HepG2 (cell line): ENCODE measurements at regions not wholly inside any gene's neighbourhood (a gene's known extent, or its start where the extent isn't known, plus 50 kb on each side); places are given as distances from the start of the nearest gene placed in this dataset.

Source experiments
- ATAC-seq: fragments of 200-7000 bp; cut with Tn5 transposase; 3 replicates; pipeline ENCODE4 v1.9.1; 2020; ENCODE audit warnings: mild to moderate bottlenecking, moderate library complexity
- BruUV-seq: library from RNA; stranded (reverse); fragments of 400-500 nt; replicated peaks from 2 replicates; lab custom pipeline; 2021; lab: Mats Ljungman, UMichigan
- CTCF ChIA-PET: fragments of 300-600 bp; formaldehyde crosslinking; extraction: SDS; loops from one replicate; lab custom pipeline; 2021; ENCODE audit warnings: low total read pairs, inconsistent platforms, low intra/inter-chr PET ratio; lab: Yijun Ruan, JAX
- POLR2A ChIA-PET: fragments of 350-600 bp; sonication (Branson Sonifier 250); formaldehyde crosslinking; loops from one replicate; lab custom pipeline; 2020; ENCODE audit warnings: antibody characterized with exemption, inconsistent platforms; lab: Yijun Ruan, JAX
- DNase-seq: peaks from one replicate; pipeline ENCODE4 v3.0.0-alpha.2; 2015; ENCODE audit warnings: low spot score
- FAIRE-seq: peaks from 3 replicates; lab custom pipeline; 2011; peaks lifted over from hg19 to GRCh38; lab: Jason Lieb, UNC
- H2AFZ ChIP-seq: one replicate; pipeline ENCODE4 v1.6.1; 2011; ENCODE audit warnings: low read length, inconsistent platforms
- H3K27ac ChIP-seq: fragments of 300-600 bp; 3 replicates; pipeline ENCODE4 v1.8.0; 2011; ENCODE audit warnings: mixed run types, mild to moderate bottlenecking, mixed read lengths, low read length, inconsistent platforms; ENCODE audit not compliant: insufficient read depth; ENCODE audit errors: extremely low read length
- H3K27me3 ChIP-seq, 2 experiments: fragments of 200-600 bp in 1 of 2; 2 replicates in 1 of 2; 3 replicates in 1 of 2; pipeline versions ENCODE4 v1.6.0 to v1.8.0; 2011; ENCODE audit warnings: low read length in 2 of 2, mild to moderate bottlenecking in 2 of 2, moderate library complexity in 2 of 2, inconsistent platforms in 1 of 2; ENCODE audit not compliant: insufficient read depth in 2 of 2, control insufficient read depth in 1 of 2
- H3K36me3 ChIP-seq, 2 experiments: fragments of 200-600 bp in 1 of 2; replicated peaks in 1 of 2; 2 replicates in 1 of 2; 3 replicates in 1 of 2; pipeline versions ENCODE4 v1.5.1 to v1.8.0; 2011; ENCODE audit warnings: low read length in 2 of 2, inconsistent platforms in 1 of 2; ENCODE audit not compliant: insufficient read depth in 2 of 2, control insufficient read depth in 1 of 2
- H3K4me1 ChIP-seq: 2 replicates; pipeline ENCODE4 v1.5.1; 2012; ENCODE audit warnings: low read length, inconsistent platforms; ENCODE audit not compliant: insufficient read depth
- H3K4me2 ChIP-seq: 2 replicates; pipeline ENCODE4 v1.6.0; 2011; ENCODE audit warnings: low read depth, low read length, inconsistent platforms
- H3K4me3 ChIP-seq, 3 experiments: fragments of 200-600 bp in 1 of 3; sonication (generic), shearing (Covaris generic) in 1 of 3; replicated peaks in 1 of 3; 2 replicates each; pipeline ENCODE4 v1.5.1; 2011 to 2016; ENCODE audit warnings: low read length in 3 of 3, inconsistent platforms in 2 of 3, low read depth in 2 of 3, mild to moderate bottlenecking in 2 of 3, control low read depth in 1 of 3, mixed read lengths in 1 of 3; ENCODE audit not compliant: insufficient read depth in 1 of 3
- H3K79me2 ChIP-seq: one replicate; pipeline ENCODE4 v1.6.1; 2011; ENCODE audit warnings: low read length, inconsistent platforms; ENCODE audit not compliant: insufficient read depth
- H3K9ac ChIP-seq: 2 replicates; pipeline ENCODE4 v1.6.0; 2011; ENCODE audit warnings: mild to moderate bottlenecking, low read depth, low read length, inconsistent platforms; ENCODE audit not compliant: insufficient read depth
- H3K9me3 ChIP-seq: 2 replicates; pipeline ENCODE4 v1.5.1; 2012; ENCODE audit warnings: mild to moderate bottlenecking, low read length
- H4K20me1 ChIP-seq: 2 replicates; pipeline ENCODE4 v1.6.0; 2011; ENCODE audit warnings: inconsistent platforms, mild to moderate bottlenecking, low read length, moderate library complexity; ENCODE audit not compliant: insufficient read depth
- NFAT5 ChIP-seq: sonication (generic); formaldehyde crosslinking; IDR thresholded peaks from 2 replicates; pipeline ENCODE4 v1.4.0; 2020; ENCODE audit warnings: missing genetic modification reagents
- PHF8 ChIP-seq: sonication (generic); formaldehyde crosslinking; IDR thresholded peaks from 2 replicates; pipeline ENCODE4 v1.5.0; 2020; ENCODE audit warnings: missing genetic modification reagents
- PLRG1 ChIP-seq: fragments of 450-650 bp; conservative IDR thresholded peaks from 2 replicates; pipeline ENCODE4 v1.6.1; 2016
- RNF2 ChIP-seq: fragments of 450-650 bp; conservative IDR thresholded peaks from 2 replicates; pipeline ENCODE4 v1.6.1; 2016; ENCODE audit warnings: low read depth
- RXRA ChIP-seq: sonication (generic); formaldehyde crosslinking; IDR thresholded peaks from 2 replicates; pipeline ENCODE4 v1.5.1; 2020; ENCODE audit warnings: missing genetic modification reagents
- ZBTB40 ChIP-seq, 2 experiments: fragments of 450-650 bp in 1 of 2; sonication (generic) in 1 of 2; formaldehyde crosslinking in 1 of 2; IDR thresholded peaks; 2 replicates each; pipeline versions ENCODE4 v1.6.1 to v1.8.0; 2016 to 2022; ENCODE audit warnings: antibody characterized with exemption in 1 of 2, mild to moderate bottlenecking in 1 of 2, missing genetic modification reagents in 1 of 2
- ZNF724P ChIP-seq: sonication (generic); formaldehyde crosslinking; IDR thresholded peaks from 2 replicates; pipeline ENCODE4 v1.8.0; 2022; ENCODE audit warnings: missing genetic modification reagents, borderline replicate concordance
- WGBS: methylation state at CpG from one replicate; pipeline ENCODE4 v1.1.6; 2017; ENCODE audit warnings: low lambda C conversion rate; 5-methylcytosine and 5-hydroxymethylcytosine counted together
- in situ Hi-C: cut with HindIII; loops from 2 replicates; pipeline ENCODE4 v1.10.0; 2017; ENCODE audit warnings: low pct_unique_long_range_greater_than_20kb; ENCODE audit not compliant: extremely low pct_ligation_motif_present
- intact Hi-C: fragments of 100-400 bp; cut with micrococcal nuclease; formaldehyde crosslinking; loops from one replicate; pipeline ENCODE4 v1.10.0; 2022; ENCODE audit not compliant: unreplicated experiment
- TF ChIP-seq, protein P1 (sequence below): sonication (generic); formaldehyde crosslinking; IDR thresholded peaks from 2 replicates; pipeline ENCODE4 v1.8.1; 2023; ENCODE audit warnings: mild to moderate bottlenecking, inconsistent platforms, moderate library complexity, missing genetic modification reagents, borderline replicate concordance

DNA sequence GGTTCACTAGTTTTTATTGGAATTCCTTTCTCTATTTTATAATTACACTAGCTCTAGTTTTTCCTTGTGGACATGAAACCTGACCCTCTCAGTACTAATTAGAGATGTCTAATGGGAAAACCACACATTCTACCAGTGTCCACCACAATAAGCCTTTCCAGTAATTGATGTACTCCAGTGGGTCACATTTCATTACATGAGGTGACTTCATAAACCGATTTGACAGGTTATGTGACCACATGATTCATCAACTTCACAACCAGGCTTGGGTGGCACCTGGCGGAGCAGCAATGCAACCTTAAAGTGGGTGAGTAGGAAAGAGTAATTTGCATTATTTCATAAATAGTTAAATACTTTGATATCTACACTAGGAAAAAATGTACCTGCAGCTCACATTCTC lies 284.2 kb upstream of the ADAMTS16 start (continued):
- TF ChIP-seq ZBTB40 (IDR thresholded peaks at IDR 0.05) (no peak), ZBTB40 (CRISPR knock-in tag; IDR thresholded peaks at IDR 0.05) (no peak), PLRG1 (no peak)

- Histone ChIP-seq H3K79me2 (no peaks in the 10 kb centered on the region), H3K27ac (no peak overlapping the region), H3K4me3 (no peak overlapping the region), H3K27me3 (no peaks in the 10 kb centered on the region), H2AFZ (no peak overlapping the region), H3K36me3 (no peaks in the 10 kb centered on the region), H3K4me1 (no peaks in the 10 kb centered on the region), H3K4me2 (no peak overlapping the region), H3K9me3 (no peaks in the 10 kb centered on the region), H4K20me1 (no peaks in the 10 kb centered on the region), H3K9ac (no peak overlapping the region)
- intact Hi-C loops: no loop called here
- ATAC-seq (no peak), FAIRE-seq (no peak), DNase-seq (no peak)
- BruUV-seq: no TSS peak
- POLR2A ChIA-PET: no interaction called here
- CTCF ChIA-PET: no interaction called here
- in situ Hi-C loops: no loop called here
- 37% methylated on average over 2 of the region's 2 CpGs for WGBS
- TF ChIP-seq NFAT5 (CRISPR knock-in tag) (no peak), RNF2 (no peak), ZNF724P (no peak), RXRA (CRISPR knock-in tag) (no peak), PHF8 (no peak)
- TF ChIP-seq, protein P1, sequence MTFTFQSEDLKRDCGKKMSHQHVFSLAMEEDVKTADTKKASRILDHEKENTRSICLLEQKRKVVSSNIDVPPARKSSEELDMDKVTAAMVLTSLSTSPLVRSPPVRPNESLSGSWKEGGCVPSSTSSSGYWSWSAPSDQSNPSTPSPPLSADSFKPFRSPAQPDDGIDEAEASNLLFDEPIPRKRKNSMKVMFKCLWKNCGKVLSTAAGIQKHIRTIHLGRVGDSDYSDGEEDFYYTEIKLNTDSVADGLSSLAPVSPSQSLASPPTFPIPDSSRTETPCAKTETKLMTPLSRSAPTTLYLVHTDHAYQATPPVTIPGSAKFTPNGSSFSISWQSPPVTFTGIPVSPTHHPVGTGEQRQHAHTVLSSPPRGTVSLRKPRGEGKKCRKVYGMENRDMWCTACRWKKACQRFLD (CRISPR knock-in tag): no peak
Measured at GRCh38 chr5:4857761-4858160, 282.4 kb upstream of the ADAMTS16 start.
